ENCODE measurements at regions not wholly inside any gene's neighbourhood (a gene's known extent, or its start where the extent isn't known, plus 50 kb on each side); places are given as distances from the start of the nearest gene placed in this dataset.

DNA sequence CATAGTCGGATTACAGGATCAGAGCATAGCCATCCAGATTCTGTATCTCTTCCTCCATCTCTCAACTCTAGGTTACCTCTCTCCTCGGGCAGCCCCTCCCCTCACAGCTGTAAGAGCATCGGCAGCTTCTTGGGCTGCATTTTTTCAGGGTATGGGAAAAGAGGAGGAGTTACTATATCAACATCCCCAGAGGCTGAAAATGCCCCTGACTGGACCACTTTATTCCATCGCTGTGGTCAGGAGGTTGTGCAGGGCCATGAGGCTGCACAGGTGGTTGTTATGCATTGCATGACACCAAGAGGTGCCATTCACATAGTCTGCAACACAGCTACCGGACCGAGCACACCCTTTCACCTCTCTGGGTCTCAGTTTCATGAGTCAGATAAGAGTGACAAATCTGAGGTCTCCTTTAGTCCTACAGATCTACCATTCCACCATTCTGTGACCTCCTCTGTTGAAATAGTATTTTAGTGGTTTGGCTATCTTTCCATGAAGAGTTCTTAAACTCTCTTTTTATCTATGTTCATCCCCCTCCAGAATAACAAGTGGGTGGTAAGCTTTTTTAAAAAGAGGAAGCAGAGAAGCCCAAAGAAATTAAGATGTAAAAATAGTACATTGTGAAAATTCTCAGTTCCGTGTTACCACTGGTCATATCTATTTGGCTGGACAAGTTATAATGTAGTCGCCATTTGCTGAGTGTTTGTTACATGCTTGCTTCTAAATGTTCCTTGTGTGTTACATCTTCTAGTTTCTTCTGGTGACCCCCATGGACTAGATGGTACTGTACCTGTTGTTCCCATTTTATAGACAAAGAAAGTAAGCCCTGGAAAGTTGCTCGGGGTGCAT, 56.6 kb upstream of the SLC1A4 start:
- H3K27ac ChIP-seq (ENCODE audit: low read length) = no peak overlapping the region
- no peak for ATAC-seq
- ChIA-PET POLR2A (no interaction called here), CTCF (no interaction called here)
- H3K4me1 ChIP-seq (ENCODE audit: control insufficient read depth, insufficient read depth, low read length) = no peaks in the 10 kb centered on the region
- TF ChIP-seq TCF7L2 (IDR thresholded peaks at IDR 0.05; ENCODE audit: low read depth, low read length) (no peak), SIN3A (IDR thresholded peaks at IDR 0.05; ENCODE audit: borderline replicate concordance, insufficient read depth, low read depth, low read length) (no peak), POLR2AphosphoS5 (IDR thresholded peaks at IDR 0.05; ENCODE audit: low read depth, low read length) (no peak)
- TF ChIP-seq, protein P1, sequence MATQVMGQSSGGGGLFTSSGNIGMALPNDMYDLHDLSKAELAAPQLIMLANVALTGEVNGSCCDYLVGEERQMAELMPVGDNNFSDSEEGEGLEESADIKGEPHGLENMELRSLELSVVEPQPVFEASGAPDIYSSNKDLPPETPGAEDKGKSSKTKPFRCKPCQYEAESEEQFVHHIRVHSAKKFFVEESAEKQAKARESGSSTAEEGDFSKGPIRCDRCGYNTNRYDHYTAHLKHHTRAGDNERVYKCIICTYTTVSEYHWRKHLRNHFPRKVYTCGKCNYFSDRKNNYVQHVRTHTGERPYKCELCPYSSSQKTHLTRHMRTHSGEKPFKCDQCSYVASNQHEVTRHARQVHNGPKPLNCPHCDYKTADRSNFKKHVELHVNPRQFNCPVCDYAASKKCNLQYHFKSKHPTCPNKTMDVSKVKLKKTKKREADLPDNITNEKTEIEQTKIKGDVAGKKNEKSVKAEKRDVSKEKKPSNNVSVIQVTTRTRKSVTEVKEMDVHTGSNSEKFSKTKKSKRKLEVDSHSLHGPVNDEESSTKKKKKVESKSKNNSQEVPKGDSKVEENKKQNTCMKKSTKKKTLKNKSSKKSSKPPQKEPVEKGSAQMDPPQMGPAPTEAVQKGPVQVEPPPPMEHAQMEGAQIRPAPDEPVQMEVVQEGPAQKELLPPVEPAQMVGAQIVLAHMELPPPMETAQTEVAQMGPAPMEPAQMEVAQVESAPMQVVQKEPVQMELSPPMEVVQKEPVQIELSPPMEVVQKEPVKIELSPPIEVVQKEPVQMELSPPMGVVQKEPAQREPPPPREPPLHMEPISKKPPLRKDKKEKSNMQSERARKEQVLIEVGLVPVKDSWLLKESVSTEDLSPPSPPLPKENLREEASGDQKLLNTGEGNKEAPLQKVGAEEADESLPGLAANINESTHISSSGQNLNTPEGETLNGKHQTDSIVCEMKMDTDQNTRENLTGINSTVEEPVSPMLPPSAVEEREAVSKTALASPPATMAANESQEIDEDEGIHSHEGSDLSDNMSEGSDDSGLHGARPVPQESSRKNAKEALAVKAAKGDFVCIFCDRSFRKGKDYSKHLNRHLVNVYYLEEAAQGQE (IDR thresholded peaks at IDR 0.05; ENCODE audit: insufficient read depth in 1 of 2, low read depth in 2 of 2, low read length in 1 of 2) = no peak
- TF ChIP-seq, protein P2, sequence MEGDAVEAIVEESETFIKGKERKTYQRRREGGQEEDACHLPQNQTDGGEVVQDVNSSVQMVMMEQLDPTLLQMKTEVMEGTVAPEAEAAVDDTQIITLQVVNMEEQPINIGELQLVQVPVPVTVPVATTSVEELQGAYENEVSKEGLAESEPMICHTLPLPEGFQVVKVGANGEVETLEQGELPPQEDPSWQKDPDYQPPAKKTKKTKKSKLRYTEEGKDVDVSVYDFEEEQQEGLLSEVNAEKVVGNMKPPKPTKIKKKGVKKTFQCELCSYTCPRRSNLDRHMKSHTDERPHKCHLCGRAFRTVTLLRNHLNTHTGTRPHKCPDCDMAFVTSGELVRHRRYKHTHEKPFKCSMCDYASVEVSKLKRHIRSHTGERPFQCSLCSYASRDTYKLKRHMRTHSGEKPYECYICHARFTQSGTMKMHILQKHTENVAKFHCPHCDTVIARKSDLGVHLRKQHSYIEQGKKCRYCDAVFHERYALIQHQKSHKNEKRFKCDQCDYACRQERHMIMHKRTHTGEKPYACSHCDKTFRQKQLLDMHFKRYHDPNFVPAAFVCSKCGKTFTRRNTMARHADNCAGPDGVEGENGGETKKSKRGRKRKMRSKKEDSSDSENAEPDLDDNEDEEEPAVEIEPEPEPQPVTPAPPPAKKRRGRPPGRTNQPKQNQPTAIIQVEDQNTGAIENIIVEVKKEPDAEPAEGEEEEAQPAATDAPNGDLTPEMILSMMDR (IDR thresholded peaks at IDR 0.05) = no peak
- peaks cover 24% of the 10 kb centered on the region for H3K27me3 ChIP-seq (ENCODE audit: control insufficient read depth, insufficient read depth, low read length)
- in situ Hi-C loops (cut with HindIII; ENCODE audit: low pct_unique_long_range_greater_than_20kb, low sequenced_read_pairs) (no loop called here), intact Hi-C loops (cut with micrococcal nuclease; ENCODE audit: unreplicated experiment) (no loop called here)
- H3K9me3 ChIP-seq (ENCODE audit: control insufficient read depth, insufficient read depth, low read depth, low read length) = no peaks in the 10 kb centered on the region
- no peak overlapping the region for H3K4me3 ChIP-seq (ENCODE audit: low read depth in 2 of 2, low read length in 2 of 2)
- no TSS peak for BruUV-seq (replicated peaks)
- no peaks in the 10 kb centered on the region for H3K36me3 ChIP-seq (ENCODE audit: control insufficient read depth, insufficient read depth, low read length)
- no peak for DNase-seq (ENCODE audit: low read depth, low spot score)

DNA sequence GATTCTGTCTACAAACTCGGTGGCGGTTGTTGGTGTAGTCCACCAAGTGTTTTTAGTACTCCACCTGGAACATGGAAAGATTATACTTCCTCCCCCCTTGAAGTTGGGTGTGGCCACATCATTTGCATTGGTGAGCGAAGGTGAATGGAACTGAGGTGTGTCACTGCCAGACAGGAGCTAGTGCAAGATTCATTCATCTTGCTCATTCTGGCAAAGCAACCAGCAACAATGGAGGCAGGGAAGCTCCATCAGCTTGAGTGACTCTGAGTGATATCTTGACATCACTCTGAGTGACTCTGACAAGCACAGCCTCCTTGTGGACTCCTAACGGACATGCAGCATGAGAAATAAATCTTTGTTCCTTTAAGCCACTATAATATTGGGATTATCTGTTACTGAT, 54.7 kb upstream of the SLC1A4 start:
- peaks cover 20% of the 10 kb centered on the region for H3K27me3 ChIP-seq (ENCODE audit: control insufficient read depth, insufficient read depth, low read length)
- no peak for TF ChIP-seq TCF7L2 (IDR thresholded peaks at IDR 0.05; ENCODE audit: low read depth, low read length)
- TF ChIP-seq, protein P1 (IDR thresholded peaks at IDR 0.05; ENCODE audit: insufficient read depth in 1 of 2, low read depth in 2 of 2, low read length in 1 of 2) = no peak
- TF ChIP-seq, protein P2 (IDR thresholded peaks at IDR 0.05) = no peak
- POLR2A ChIA-PET = no interaction called here
- ATAC-seq = no peak
- H3K4me1 ChIP-seq (ENCODE audit: control insufficient read depth, insufficient read depth, low read length) = no peaks in the 10 kb centered on the region
- no peaks in the 10 kb centered on the region for H3K36me3 ChIP-seq (ENCODE audit: control insufficient read depth, insufficient read depth, low read length)
- in situ Hi-C loops (cut with HindIII; ENCODE audit: low pct_unique_long_range_greater_than_20kb, low sequenced_read_pairs) (no loop called here), intact Hi-C loops (cut with micrococcal nuclease; ENCODE audit: unreplicated experiment) (no loop called here)
- CTCF ChIA-PET = no interaction called here
- BruUV-seq (replicated peaks) = no TSS peak
- DNase-seq (ENCODE audit: low read depth, low spot score) = no peak
- no peak overlapping the region for H3K27ac ChIP-seq (ENCODE audit: low read length)
- no peaks in the 10 kb centered on the region for H3K9me3 ChIP-seq (ENCODE audit: control insufficient read depth, insufficient read depth, low read depth, low read length)
- H3K4me3 ChIP-seq (ENCODE audit: low read depth in 2 of 2, low read length in 2 of 2) = no peak overlapping the region
